Activated naive CD8-positive, alpha-beta T cell treated with anti-CD3 and anti-CD28 coated beads, Interleukin-2, amount 10 ng/mL, durations not matched to agents 7 days and 5 days (primary cell): ENCODE measurements at regions not wholly inside any gene's neighbourhood (a gene's known extent, or its start where the extent isn't known, plus 50 kb on each side); places are given as distances from the start of the nearest gene placed in this dataset.
"Not testable (repeated sequence)": the region's sequence is repeated elsewhere in the genome, so short reads cannot be mapped to it uniquely, and the experiment has no call there.

Experiments used
- ATAC-seq: fragments of 150-1000 bp; cut with Tn5 transposase; one replicate; pipeline ENCODE4 v1.10.0; 2021; ENCODE audit warnings: low read depth, moderate library complexity
- POLR2A ChIA-PET: fragments of 350-600 bp; sonication (Branson Sonifier 250); formaldehyde crosslinking; loops from one replicate; lab custom pipeline; 2021; ENCODE audit warnings: antibody characterized with exemption; lab: Charles Lee
- DNase-seq: peaks from one replicate; pipeline ENCODE4 v3.0.0; 2021
- H3K27ac Mint-ChIP-seq: one replicate; pipeline ENCODE4 v1.8.0; 2022; ENCODE audit warnings: mild to moderate bottlenecking, mixed read lengths
- H3K27me3 Mint-ChIP-seq: one replicate; pipeline ENCODE4 v1.8.0; 2022; ENCODE audit warnings: mild to moderate bottlenecking, moderate library complexity, mixed read lengths
- H3K36me3 Mint-ChIP-seq: one replicate; pipeline ENCODE4 v1.8.0; 2021; ENCODE audit warnings: mild to moderate bottlenecking, mixed read lengths
- H3K4me1 Mint-ChIP-seq: one replicate; pipeline ENCODE4 v1.8.0; 2021; ENCODE audit warnings: mixed read lengths
- H3K4me3 Mint-ChIP-seq: one replicate; pipeline ENCODE4 v1.8.0; 2022; ENCODE audit warnings: mild to moderate bottlenecking, moderate library complexity, mixed read lengths
- H3K9me3 Mint-ChIP-seq: one replicate; pipeline ENCODE4 v1.8.0; 2021; ENCODE audit warnings: mixed read lengths

- DNase-seq = peak; percentile 15
- POLR2A ChIA-PET = no interaction called here
- no peak for ATAC-seq
- H3K4me1 Mint-ChIP-seq = no peaks in the 10 kb centered on the region
- no peak overlapping the region for H3K4me3 Mint-ChIP-seq
- no peaks in the 10 kb centered on the region for H3K27me3 Mint-ChIP-seq
- H3K9me3 Mint-ChIP-seq = no peaks in the 10 kb centered on the region
- H3K27ac Mint-ChIP-seq = no peak overlapping the region
- no peaks in the 10 kb centered on the region for H3K36me3 Mint-ChIP-seq
Measured at GRCh38 chr3:127041264-127041820, 58.4 kb downstream of the PLXNA1 start.

DNA sequence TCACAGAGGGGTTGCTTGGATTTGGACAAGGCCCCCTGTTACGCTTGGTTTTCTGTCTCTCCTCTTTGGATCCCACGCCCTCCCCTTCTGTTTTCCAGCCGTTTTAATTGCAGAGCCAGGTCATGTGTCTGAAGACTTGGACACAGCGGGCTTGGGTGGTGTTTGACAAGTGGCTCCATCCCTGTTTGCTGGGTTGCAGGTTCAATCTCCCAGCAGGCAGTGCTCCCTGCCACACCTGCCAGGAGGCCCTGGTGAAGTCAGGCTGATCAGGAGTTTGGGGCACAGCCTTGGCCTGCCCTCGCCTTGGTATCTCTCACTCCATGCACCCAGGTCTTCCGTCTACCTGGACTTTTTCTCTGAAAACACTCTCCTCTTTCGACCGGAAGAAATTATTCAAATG is 59.0 kb downstream of the PLXNA1 start:
- Mint-ChIP-seq H3K4me3 (no peak overlapping the region), H3K9me3 (no peaks in the 10 kb centered on the region), H3K27ac (no peak overlapping the region), H3K27me3 (no peaks in the 10 kb centered on the region), H3K36me3 (no peaks in the 10 kb centered on the region), H3K4me1 (no peaks in the 10 kb centered on the region)
- no peak for ATAC-seq
- no peak for DNase-seq
- POLR2A ChIA-PET = no interaction called here

DNA sequence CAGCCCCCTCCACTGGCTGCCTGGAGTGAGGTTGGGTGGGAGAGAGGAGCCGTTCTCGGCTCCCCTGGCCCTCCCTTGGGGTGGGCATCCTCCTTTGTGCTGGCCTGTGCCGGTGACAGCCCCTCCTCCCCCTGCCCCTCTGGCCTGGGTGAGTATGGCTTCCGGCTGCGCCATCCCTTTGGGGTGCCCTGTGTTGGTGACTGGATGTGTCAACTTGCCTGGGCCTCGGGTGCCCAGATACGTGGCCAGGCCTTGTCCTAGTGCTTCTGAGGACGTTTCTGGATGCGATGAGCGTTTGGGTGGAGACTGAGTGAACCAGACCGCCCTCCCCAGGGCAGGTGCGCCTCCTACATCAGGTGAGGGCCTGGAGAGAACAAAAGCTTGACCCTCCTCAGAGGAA is 59.7 kb downstream of the PLXNA1 start:
- no peaks in the 10 kb centered on the region for H3K27me3 Mint-ChIP-seq
- DNase-seq (peak; percentile 13), ATAC-seq (no peak)
- H3K27ac Mint-ChIP-seq = no peak overlapping the region
- no peak overlapping the region for H3K4me3 Mint-ChIP-seq
- POLR2A ChIA-PET = no interaction called here
- H3K4me1 Mint-ChIP-seq = no peaks in the 10 kb centered on the region
- no peaks in the 10 kb centered on the region for H3K9me3 Mint-ChIP-seq
- H3K36me3 Mint-ChIP-seq = no peaks in the 10 kb centered on the region

DNA sequence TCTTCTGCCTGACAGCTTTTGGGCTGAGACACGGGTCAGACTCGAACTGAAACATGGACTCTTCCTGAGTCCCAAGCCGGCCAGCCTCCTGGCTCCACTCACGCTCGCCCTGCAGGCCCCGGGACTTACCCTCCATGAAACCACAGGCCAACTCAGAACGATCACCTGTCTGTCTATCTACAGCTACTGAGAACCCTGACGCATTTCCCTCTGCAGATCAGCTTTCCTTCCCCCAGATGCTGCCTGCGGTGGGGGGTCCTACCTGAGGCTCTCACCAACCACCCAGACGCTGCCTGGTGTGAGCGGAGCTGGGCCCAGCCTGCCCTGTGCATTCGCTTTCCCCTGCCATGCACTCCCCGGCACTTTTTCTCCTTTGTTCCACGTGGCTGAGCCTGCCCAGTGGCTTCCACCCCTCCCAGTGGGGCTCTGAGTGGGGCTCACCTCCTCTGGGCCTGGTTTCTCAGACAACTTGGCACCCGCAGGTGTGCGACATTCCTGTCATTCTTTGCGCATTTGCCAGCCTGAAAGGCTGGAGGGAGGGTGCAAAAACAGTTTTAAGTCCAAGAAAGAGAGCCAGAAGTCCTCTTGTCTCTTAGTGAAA is 60.2 kb downstream of the PLXNA1 start:
- Mint-ChIP-seq H3K36me3 (no peaks in the 10 kb centered on the region), H3K27me3 (no peaks in the 10 kb centered on the region), H3K27ac (no peak overlapping the region), H3K4me3 (no peak overlapping the region), H3K4me1 (no peaks in the 10 kb centered on the region), H3K9me3 (no peaks in the 10 kb centered on the region)
- POLR2A ChIA-PET = no interaction called here
- peak; percentile 10 for DNase-seq
- ATAC-seq = no peak

- ATAC-seq = no peak
- no peaks in the 10 kb centered on the region for H3K27me3 Mint-ChIP-seq
- POLR2A ChIA-PET = no interaction called here
- no peaks in the 10 kb centered on the region for H3K36me3 Mint-ChIP-seq
- H3K9me3 Mint-ChIP-seq = no peaks in the 10 kb centered on the region
- H3K4me3 Mint-ChIP-seq = no peak overlapping the region
- H3K4me1 Mint-ChIP-seq = no peaks in the 10 kb centered on the region
- H3K27ac Mint-ChIP-seq = no peak overlapping the region
- peak; percentile 6 for DNase-seq
Measured at GRCh38 chr3:127043731-127044510, 61.0 kb downstream of the PLXNA1 start.

- no peaks in the 10 kb centered on the region for H3K36me3 Mint-ChIP-seq
- no peak for ATAC-seq
- H3K4me3 Mint-ChIP-seq = no peak overlapping the region
- no peaks in the 10 kb centered on the region for H3K4me1 Mint-ChIP-seq
- no peaks in the 10 kb centered on the region for H3K27me3 Mint-ChIP-seq
- H3K27ac Mint-ChIP-seq = no peak overlapping the region
- H3K9me3 Mint-ChIP-seq = peaks cover 2% of the 10 kb centered on the region
- POLR2A ChIA-PET = no interaction called here
- peak; percentile 9 for DNase-seq
Measured at GRCh38 chr3:127044996-127045395, 62.1 kb downstream of the PLXNA1 start.

- POLR2A ChIA-PET = no interaction called here
- H3K4me3 Mint-ChIP-seq = no peak overlapping the region
- peaks cover 2% of the 10 kb centered on the region for H3K9me3 Mint-ChIP-seq
- ATAC-seq = no peak
- no peaks in the 10 kb centered on the region for H3K36me3 Mint-ChIP-seq
- H3K27me3 Mint-ChIP-seq = no peaks in the 10 kb centered on the region
- H3K4me1 Mint-ChIP-seq = no peaks in the 10 kb centered on the region
- H3K27ac Mint-ChIP-seq = no peak overlapping the region
- no peak for DNase-seq
Measured at GRCh38 chr3:127045435-127046045, 62.6 kb downstream of the PLXNA1 start.

DNA sequence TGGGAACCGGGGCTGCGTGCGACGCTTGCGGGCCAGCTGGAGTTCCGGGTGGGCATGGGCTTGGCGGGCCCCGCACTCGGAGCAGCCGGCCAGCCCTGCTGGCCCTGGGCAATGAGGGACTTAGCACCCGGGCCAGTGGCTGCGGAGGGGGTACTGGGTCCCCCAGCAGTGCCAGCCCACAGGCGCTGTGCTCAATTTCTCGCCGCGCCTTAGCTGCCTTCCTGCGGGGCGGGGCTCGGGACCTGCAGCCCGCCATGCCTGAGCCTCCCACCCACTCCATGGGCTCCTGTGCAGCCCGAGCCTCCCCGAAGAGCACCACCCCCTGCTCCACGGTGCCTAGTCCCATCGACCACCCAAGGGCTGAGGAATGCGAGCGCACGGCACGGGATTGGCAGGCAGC is 63.8 kb downstream of the PLXNA1 start:
- H3K27ac Mint-ChIP-seq, POLR2A ChIA-PET, H3K27me3 Mint-ChIP-seq, ATAC-seq, H3K4me1 Mint-ChIP-seq, H3K36me3 Mint-ChIP-seq, H3K4me3 Mint-ChIP-seq, H3K9me3 Mint-ChIP-seq: not testable (repeated sequence)
- DNase-seq = peak; percentile 15

GRCh38 chr3:127049393-127049792 is 66.5 kb downstream of the PLXNA1 start:
- Mint-ChIP-seq H3K4me1 (no peaks in the 10 kb centered on the region), H3K4me3 (no peak overlapping the region), H3K9me3 (peaks cover 2% of the 10 kb centered on the region), H3K36me3 (no peaks in the 10 kb centered on the region), H3K27me3 (no peaks in the 10 kb centered on the region), H3K27ac (no peak overlapping the region)
- ATAC-seq (no peak), DNase-seq (no peak)
- POLR2A ChIA-PET = no interaction called here

- POLR2A ChIA-PET = no interaction called here
- ATAC-seq (no peak), DNase-seq (peak; percentile 9)
- no peak overlapping the region for H3K4me3 Mint-ChIP-seq
- no peaks in the 10 kb centered on the region for H3K4me1 Mint-ChIP-seq
- no peaks in the 10 kb centered on the region for H3K36me3 Mint-ChIP-seq
- H3K27ac Mint-ChIP-seq = no peak overlapping the region
- H3K27me3 Mint-ChIP-seq = no peaks in the 10 kb centered on the region
- H3K9me3 Mint-ChIP-seq = peaks cover 2% of the 10 kb centered on the region
Measured at GRCh38 chr3:127050733-127051132, 67.8 kb downstream of the PLXNA1 start.

DNA sequence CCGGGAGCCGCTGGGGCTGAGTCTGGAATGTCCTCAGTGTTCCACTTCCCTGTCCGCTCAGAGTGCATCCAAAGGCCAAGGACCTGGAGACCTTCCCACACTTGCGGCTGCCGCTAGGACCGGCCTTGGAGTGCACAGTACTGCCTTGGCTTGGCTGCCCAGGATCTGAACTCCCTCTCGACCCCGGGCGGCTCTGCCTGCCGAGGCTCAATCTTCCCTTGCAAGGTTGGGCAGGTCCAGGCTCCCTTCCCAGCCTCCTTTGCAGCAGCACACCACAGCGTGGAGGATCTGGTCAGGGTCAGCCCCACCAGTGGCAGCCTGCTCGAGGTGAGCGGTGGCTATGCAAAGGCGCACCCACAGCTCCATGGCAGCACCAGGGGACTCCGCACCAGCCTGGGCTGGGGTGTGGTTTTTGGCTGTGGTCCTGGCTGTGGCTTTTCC is 69.2 kb downstream of the PLXNA1 start:
- Mint-ChIP-seq H3K27ac (no peak overlapping the region), H3K4me3 (no peak overlapping the region), H3K9me3 (peaks cover 2% of the 10 kb centered on the region), H3K27me3 (no peaks in the 10 kb centered on the region), H3K4me1 (no peaks in the 10 kb centered on the region), H3K36me3 (no peaks in the 10 kb centered on the region)
- ATAC-seq = no peak
- POLR2A ChIA-PET = no interaction called here
- peak; percentile 10 for DNase-seq

GRCh38 chr3:127053026-127053425 is 70.1 kb downstream of the PLXNA1 start:
- peak; percentile 2 for DNase-seq
- Mint-ChIP-seq H3K4me1 (no peaks in the 10 kb centered on the region), H3K36me3 (no peaks in the 10 kb centered on the region), H3K9me3 (peaks cover 5% of the 10 kb centered on the region), H3K4me3 (no peak overlapping the region), H3K27ac (no peak overlapping the region), H3K27me3 (no peaks in the 10 kb centered on the region)
- POLR2A ChIA-PET = no interaction called here
- ATAC-seq = no peak

GRCh38 chr3:127053450-127053849 is 70.5 kb downstream of the PLXNA1 start:
- Mint-ChIP-seq H3K27ac (no peak overlapping the region), H3K4me3 (no peak overlapping the region), H3K36me3 (no peaks in the 10 kb centered on the region), H3K9me3 (peaks cover 5% of the 10 kb centered on the region), H3K27me3 (no peaks in the 10 kb centered on the region), H3K4me1 (no peaks in the 10 kb centered on the region)
- POLR2A ChIA-PET = no interaction called here
- DNase-seq (peak; percentile 10), ATAC-seq (no peak)

DNA sequence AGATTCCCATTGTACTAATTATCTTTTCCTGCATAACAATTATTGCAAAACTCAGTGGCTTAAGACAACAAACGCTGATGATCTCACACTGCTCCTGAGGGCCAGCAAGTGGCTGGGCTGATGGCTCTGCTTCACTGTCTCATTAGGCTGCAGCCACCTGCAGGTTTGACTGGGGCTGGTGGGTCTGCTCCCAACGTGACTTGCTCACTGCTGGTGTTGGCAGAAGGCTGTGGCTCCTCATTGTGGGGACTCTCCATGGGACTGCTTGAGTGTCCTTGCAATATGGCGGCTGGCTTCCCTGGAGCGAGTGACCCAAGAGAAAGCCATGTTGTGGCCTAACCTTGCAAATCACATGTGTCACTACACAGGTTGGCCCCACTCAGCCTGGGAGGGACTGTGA is 71.1 kb downstream of the PLXNA1 start:
- peak; percentile 4 for DNase-seq
- POLR2A ChIA-PET = no interaction called here
- Mint-ChIP-seq H3K4me3 (no peak overlapping the region), H3K36me3 (no peaks in the 10 kb centered on the region), H3K27me3 (no peaks in the 10 kb centered on the region), H3K4me1 (no peaks in the 10 kb centered on the region), H3K9me3 (peaks cover 5% of the 10 kb centered on the region), H3K27ac (no peak overlapping the region)
- ATAC-seq = no peak
